ENCODE measurements at regions not wholly inside any gene's neighbourhood (a gene's known extent, or its start where the extent isn't known, plus 50 kb on each side); places are given as distances from the start of the nearest gene placed in this dataset.

DNA sequence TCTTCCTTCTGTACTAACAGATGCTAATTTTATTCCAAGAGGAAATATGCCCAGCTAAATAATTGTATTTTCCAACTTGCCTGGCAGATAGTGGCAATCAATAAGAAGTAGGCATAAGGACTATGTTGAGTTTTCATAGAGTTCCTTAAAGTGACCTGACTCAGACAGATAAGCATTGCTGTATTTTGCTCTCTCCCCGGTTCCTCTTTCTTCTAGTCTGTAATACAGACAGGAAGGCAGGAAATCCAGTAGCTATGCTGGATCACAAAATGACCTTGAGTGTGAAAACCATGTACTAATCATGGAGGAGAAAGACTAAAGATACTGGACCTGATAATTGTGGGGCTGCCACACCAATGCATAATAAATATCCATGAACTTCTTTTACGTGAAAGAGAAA, 701.7 kb downstream of the CETN3 start:
- TF ChIP-seq EP300 (IDR thresholded peaks at IDR 0.05) = no peak
- TF ChIP-seq, protein P1, sequence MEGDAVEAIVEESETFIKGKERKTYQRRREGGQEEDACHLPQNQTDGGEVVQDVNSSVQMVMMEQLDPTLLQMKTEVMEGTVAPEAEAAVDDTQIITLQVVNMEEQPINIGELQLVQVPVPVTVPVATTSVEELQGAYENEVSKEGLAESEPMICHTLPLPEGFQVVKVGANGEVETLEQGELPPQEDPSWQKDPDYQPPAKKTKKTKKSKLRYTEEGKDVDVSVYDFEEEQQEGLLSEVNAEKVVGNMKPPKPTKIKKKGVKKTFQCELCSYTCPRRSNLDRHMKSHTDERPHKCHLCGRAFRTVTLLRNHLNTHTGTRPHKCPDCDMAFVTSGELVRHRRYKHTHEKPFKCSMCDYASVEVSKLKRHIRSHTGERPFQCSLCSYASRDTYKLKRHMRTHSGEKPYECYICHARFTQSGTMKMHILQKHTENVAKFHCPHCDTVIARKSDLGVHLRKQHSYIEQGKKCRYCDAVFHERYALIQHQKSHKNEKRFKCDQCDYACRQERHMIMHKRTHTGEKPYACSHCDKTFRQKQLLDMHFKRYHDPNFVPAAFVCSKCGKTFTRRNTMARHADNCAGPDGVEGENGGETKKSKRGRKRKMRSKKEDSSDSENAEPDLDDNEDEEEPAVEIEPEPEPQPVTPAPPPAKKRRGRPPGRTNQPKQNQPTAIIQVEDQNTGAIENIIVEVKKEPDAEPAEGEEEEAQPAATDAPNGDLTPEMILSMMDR (IDR thresholded peaks at IDR 0.05) = no peak
- TF ChIP-seq POLR2A (IDR thresholded peaks at IDR 0.05; ENCODE audit: low read depth) = no peak
- TF ChIP-seq POLR2AphosphoS5 (IDR thresholded peaks at IDR 0.05) = no peak

All from esophagus muscularis mucosa (tissue), 4 donors.